GM12878 (cell line): ENCODE measurements at regions not wholly inside any gene's neighbourhood (a gene's known extent, or its start where the extent isn't known, plus 50 kb on each side); places are given as distances from the start of the nearest gene placed in this dataset.

Experiments used
- ATAC-seq: fragments of 200-7000 bp; cut with Tn5 transposase; 3 replicates; pipeline ENCODE4 v1.9.1; 2020; ENCODE audit warnings: mild to moderate bottlenecking, moderate library complexity
- BruUV-seq: library from RNA; stranded (reverse); fragments of 400-500 nt; replicated peaks from 2 replicates; lab custom pipeline; 2021; lab: Mats Ljungman, UMichigan
- CTCF ChIA-PET: fragments of 300-600 bp; sonication (Branson Sonifier 250); formaldehyde crosslinking; extraction: SDS; loops from one replicate; lab custom pipeline; 2021; ENCODE audit warnings: inconsistent platforms; lab: Yijun Ruan, JAX
- POLR2A ChIA-PET: fragments of 350-600 bp; formaldehyde crosslinking; extraction: SDS; loops from one replicate; lab custom pipeline; 2021; ENCODE audit warnings: inconsistent platforms; lab: Charles Lee
- RAD21 ChIA-PET: fragments of 300-600 bp; sonication (Branson Sonifier 250); formaldehyde crosslinking; loops from one replicate; lab custom pipeline; 2023; ENCODE audit warnings: antibody characterized with exemption; ENCODE audit not compliant: unreplicated experiment; lab: Charles Lee
- SMC1A ChIA-PET: fragments of 300-600 bp; sonication (Branson Sonifier 250); formaldehyde crosslinking; loops from one replicate; lab custom pipeline; 2023; ENCODE audit not compliant: unreplicated experiment, uncharacterized antibody; lab: Charles Lee
- DNase-seq: peaks from one replicate; pipeline ENCODE4 v3.0.0-alpha.2; 2011; ENCODE audit warnings: low read depth, low spot score
- FAIRE-seq: peaks from 3 replicates; lab custom pipeline; 2011; peaks lifted over from hg19 to GRCh38; lab: Jason Lieb, UNC
- H2AFZ ChIP-seq: 2 replicates; pipeline ENCODE4 v1.6.0; 2011; ENCODE audit warnings: low read depth, low read length, control low read depth; ENCODE audit not compliant: control insufficient read depth
- H3K27ac ChIP-seq: 2 replicates; pipeline ENCODE4 v1.5.1; 2011; ENCODE audit warnings: control low read depth; ENCODE audit not compliant: control insufficient read depth, insufficient read depth
- H3K27me3 ChIP-seq, 2 experiments: replicated peaks in 1 of 2; 2 replicates each; pipeline versions ENCODE4 v1.6.0 to v1.6.1; 2011; ENCODE audit warnings: low read length in 1 of 2; ENCODE audit not compliant: control insufficient read depth in 2 of 2, insufficient read depth in 2 of 2
- H3K36me3 ChIP-seq, 2 experiments: 2 replicates each; pipeline ENCODE4 v1.5.1; 2011; ENCODE audit warnings: low read length in 1 of 2; ENCODE audit not compliant: control insufficient read depth in 2 of 2, insufficient read depth in 2 of 2
- H3K4me1 ChIP-seq: 2 replicates; pipeline ENCODE4 v1.6.1; 2011; ENCODE audit warnings: mild to moderate bottlenecking, low read length, moderate library complexity, mixed read lengths; ENCODE audit not compliant: control insufficient read depth, insufficient read depth
- H3K4me2 ChIP-seq: 2 replicates; pipeline ENCODE4 v1.6.0; 2011; ENCODE audit warnings: control low read depth; ENCODE audit not compliant: control insufficient read depth, insufficient read depth
- H3K4me3 ChIP-seq: fragments of 200-600 bp; sonication (generic); 2 replicates; pipeline ENCODE4 v1.5.1; 2016
- H3K79me2 ChIP-seq: 2 replicates; pipeline ENCODE4 v1.6.0; 2011; ENCODE audit warnings: low read length; ENCODE audit not compliant: control insufficient read depth, insufficient read depth
- H3K9ac ChIP-seq: 2 replicates; pipeline ENCODE4 v1.8.0; 2011; ENCODE audit warnings: low read length, control low read depth, mixed read lengths; ENCODE audit not compliant: control insufficient read depth, insufficient read depth
- H3K9me3 ChIP-seq: replicated peaks from 3 replicates; pipeline ENCODE4 v1.5.1; 2011; ENCODE audit warnings: mild to moderate bottlenecking, low read length; ENCODE audit not compliant: control insufficient read depth, insufficient read depth
- H4K20me1 ChIP-seq: 2 replicates; pipeline ENCODE4 v1.6.0; 2011; ENCODE audit not compliant: control insufficient read depth, insufficient read depth
- BCL11A ChIP-seq: IDR thresholded peaks from 2 replicates; pipeline ENCODE4 v1.6.1; 2011; ENCODE audit warnings: low read depth, low read length
- CHD4 ChIP-seq: fragments of 200-600 bp; sonication (generic); IDR thresholded peaks from 2 replicates; pipeline ENCODE4 v1.6.1; 2016; ENCODE audit warnings: mild to moderate bottlenecking
- ESRRA ChIP-seq: IDR thresholded peaks from 2 replicates; pipeline ENCODE4 v1.6.1; 2012; ENCODE audit warnings: mild to moderate bottlenecking, low read length, improper control_type of control experiment
- HDAC2 ChIP-seq: fragments of 200-600 bp; sonication (generic); IDR thresholded peaks from 2 replicates; pipeline ENCODE4 v1.6.1; 2017
- MTA2 ChIP-seq: fragments of 450-650 bp; IDR thresholded peaks from 2 replicates; pipeline ENCODE4 v1.6.1; 2016; ENCODE audit warnings: low read depth, mild to moderate bottlenecking, moderate library complexity
- NR2C1 ChIP-seq: fragments of 450-650 bp; IDR thresholded peaks from 2 replicates; pipeline ENCODE4 v1.6.1; 2017; ENCODE audit warnings: antibody characterized with exemption, mild to moderate bottlenecking, moderate library complexity
- POLR2AphosphoS2 ChIP-seq: IDR thresholded peaks from 2 replicates; pipeline ENCODE4 v1.6.1; 2011; ENCODE audit warnings: low read depth, mild to moderate bottlenecking, low read length, improper control_type of control experiment, moderate library complexity
- RUNX3 ChIP-seq: IDR thresholded peaks from 2 replicates; pipeline ENCODE4 v1.6.1; 2012; ENCODE audit warnings: low read length, inconsistent platforms
- SMARCA5 ChIP-seq: fragments of 450-650 bp; IDR thresholded peaks from 2 replicates; pipeline ENCODE4 v1.6.1; 2017; ENCODE audit warnings: mild to moderate bottlenecking
- SP1 ChIP-seq: IDR thresholded peaks from one replicate; pipeline ENCODE4 v1.6.1; 2011; ENCODE audit warnings: low read depth, low read length
- SUZ12 ChIP-seq: fragments of 200-600 bp; sonication (generic); IDR thresholded peaks from one replicate; pipeline ENCODE4 v1.6.1; 2018; ENCODE audit warnings: antibody characterized with exemption, mild to moderate bottlenecking; ENCODE audit not compliant: unreplicated experiment
- WGBS: methylation state at CpG from one replicate; pipeline ENCODE4 v1.1.6; 2016; ENCODE audit warnings: low lambda C conversion rate; ENCODE audit not compliant: insufficient replicate concordance, insufficient coverage; ENCODE audit errors: missing lambda C conversion rate; 5-methylcytosine and 5-hydroxymethylcytosine counted together
- in situ Hi-C: fragments of 300-500 bp; cut with MboI; formaldehyde crosslinking; loops from 9 replicates; pipeline ENCODE4 v1.14.3; 2018; ENCODE audit warnings: mixed read lengths
- intact Hi-C: fragments of 100-400 bp; cut with micrococcal nuclease; formaldehyde crosslinking; loops from one replicate; pipeline ENCODE4 v1.14.2; 2022; ENCODE audit not compliant: unreplicated experiment
- TF ChIP-seq, protein P1 (sequence below): fragments of 450-650 bp; IDR thresholded peaks from 2 replicates; pipeline ENCODE4 v1.6.1; 2017; ENCODE audit warnings: mild to moderate bottlenecking

DNA sequence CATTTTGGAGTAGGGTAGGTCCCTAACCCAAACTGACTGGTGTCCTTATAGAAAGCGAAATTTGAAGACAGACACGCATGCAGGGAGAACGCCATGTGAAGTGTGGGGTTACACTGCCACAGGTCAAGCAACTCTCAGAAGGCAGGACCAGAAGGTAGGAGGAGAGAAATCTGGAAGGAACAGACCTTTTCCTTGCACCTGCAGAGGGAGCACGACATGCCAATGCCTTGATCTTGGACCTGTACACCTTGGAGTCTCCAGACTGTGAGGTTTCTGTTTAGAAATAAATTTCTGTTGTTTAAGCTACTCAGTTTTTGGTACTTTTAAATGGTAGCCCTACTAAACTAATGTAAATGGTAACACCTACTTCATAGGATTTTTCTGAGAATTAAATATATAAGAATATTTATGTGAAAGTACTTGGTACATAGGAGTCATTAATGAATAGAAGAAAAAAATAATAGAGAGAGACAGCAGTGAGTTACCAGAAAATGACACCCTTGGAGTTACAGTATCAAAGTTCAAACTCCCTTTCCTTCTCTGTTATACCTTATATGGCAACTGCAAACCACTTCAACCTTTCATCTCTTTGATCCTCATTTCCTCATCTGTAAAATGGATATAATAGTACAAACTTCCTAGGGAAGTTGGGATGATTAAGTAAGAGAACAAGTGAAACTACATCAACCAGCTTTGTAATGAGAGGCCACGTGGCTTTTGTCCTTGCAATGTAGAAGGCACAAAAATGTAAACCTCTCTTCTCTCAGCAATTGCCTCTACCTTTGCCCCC lies 184.9 kb upstream of the PARD3B start:
- TF ChIP-seq BCL11A: no peak
- TF ChIP-seq, all 136 proteins: peak for 0
- Histone ChIP-seq H3K4me3 (no peak overlapping the region), H3K9ac (no peak overlapping the region), H2AFZ (no peak overlapping the region), H3K4me2 (no peak overlapping the region), H3K79me2 (no peaks in the 10 kb centered on the region), H4K20me1 (no peaks in the 10 kb centered on the region), H3K9me3 (no peaks in the 10 kb centered on the region), H3K27me3 (no peaks in the 10 kb centered on the region), H3K4me1 (no peaks in the 10 kb centered on the region), H3K27ac (no peak overlapping the region), H3K36me3 (no peaks in the 10 kb centered on the region)
- ATAC-seq: no peak
- RAD21 ChIA-PET: no interaction called here
- BruUV-seq: no TSS peak
- POLR2A ChIA-PET: no interaction called here
- WGBS: 20% methylated on average over 5 of the region's 5 CpGs
- CTCF ChIA-PET: no interaction called here
- DNase-seq: no peak
- SMC1A ChIA-PET: no interaction called here
- no peak for FAIRE-seq
- intact Hi-C loops (no loop called here), in situ Hi-C loops (no loop called here)

DNA sequence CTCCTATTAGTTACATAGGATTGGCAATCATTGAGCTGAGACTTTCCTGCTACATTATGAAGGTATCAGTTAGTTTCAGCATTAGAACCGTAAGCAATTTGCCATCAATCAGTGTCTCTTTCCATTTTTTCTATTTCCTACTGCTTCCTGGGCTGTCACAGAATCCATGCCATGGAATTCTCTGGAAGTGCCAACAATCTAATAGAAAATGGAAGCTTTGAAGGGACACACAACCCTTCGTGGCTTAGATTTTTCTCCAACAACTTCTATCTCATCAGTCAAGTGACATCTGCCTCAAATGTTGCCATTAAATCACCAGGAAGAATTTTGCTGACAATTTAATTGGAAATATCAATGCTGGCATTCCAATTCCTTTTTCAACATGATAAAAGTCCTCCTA lies 183.5 kb upstream of the PARD3B start:
- no peaks in the 10 kb centered on the region for H3K27me3 ChIP-seq
- SMC1A ChIA-PET: interaction anchor here (0.6 to 0.8 kb wide), 2 partner anchors 9 to 42 kb away, joined by 4 read pairs; no protein-coding TSS in a partner anchor
- H3K9me3 ChIP-seq: no peaks in the 10 kb centered on the region
- DNase-seq (no peak), FAIRE-seq (no peak), ATAC-seq (no peak)
- H3K4me1 ChIP-seq: no peaks in the 10 kb centered on the region
- CTCF ChIA-PET: no interaction called here
- POLR2A ChIA-PET: no interaction called here
- no peaks in the 10 kb centered on the region for H3K36me3 ChIP-seq
- H3K9ac ChIP-seq: no peak overlapping the region
- H3K79me2 ChIP-seq: no peaks in the 10 kb centered on the region
- H3K27ac ChIP-seq: no peak overlapping the region
- no peak overlapping the region for H3K4me3 ChIP-seq
- H4K20me1 ChIP-seq: no peaks in the 10 kb centered on the region
- in situ Hi-C loops: no loop called here
- intact Hi-C loops: no loop called here
- RAD21 ChIA-PET: no interaction called here
- H2AFZ ChIP-seq: no peak overlapping the region
- H3K4me2 ChIP-seq: no peak overlapping the region
- TF ChIP-seq SMARCA5: no peak
- no peak for TF ChIP-seq ESRRA
- TF ChIP-seq, protein P1, sequence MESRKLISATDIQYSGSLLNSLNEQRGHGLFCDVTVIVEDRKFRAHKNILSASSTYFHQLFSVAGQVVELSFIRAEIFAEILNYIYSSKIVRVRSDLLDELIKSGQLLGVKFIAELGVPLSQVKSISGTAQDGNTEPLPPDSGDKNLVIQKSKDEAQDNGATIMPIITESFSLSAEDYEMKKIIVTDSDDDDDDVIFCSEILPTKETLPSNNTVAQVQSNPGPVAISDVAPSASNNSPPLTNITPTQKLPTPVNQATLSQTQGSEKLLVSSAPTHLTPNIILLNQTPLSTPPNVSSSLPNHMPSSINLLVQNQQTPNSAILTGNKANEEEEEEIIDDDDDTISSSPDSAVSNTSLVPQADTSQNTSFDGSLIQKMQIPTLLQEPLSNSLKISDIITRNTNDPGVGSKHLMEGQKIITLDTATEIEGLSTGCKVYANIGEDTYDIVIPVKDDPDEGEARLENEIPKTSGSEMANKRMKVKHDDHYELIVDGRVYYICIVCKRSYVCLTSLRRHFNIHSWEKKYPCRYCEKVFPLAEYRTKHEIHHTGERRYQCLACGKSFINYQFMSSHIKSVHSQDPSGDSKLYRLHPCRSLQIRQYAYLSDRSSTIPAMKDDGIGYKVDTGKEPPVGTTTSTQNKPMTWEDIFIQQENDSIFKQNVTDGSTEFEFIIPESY: no peak
- TF ChIP-seq NR2C1: no peak
- TF ChIP-seq CHD4: no peak
- TF ChIP-seq MTA2: no peak
- TF ChIP-seq HDAC2: no peak
- TF ChIP-seq SP1: no peak
- TF ChIP-seq POLR2AphosphoS2: no peak
- no peak for TF ChIP-seq RUNX3
- TF ChIP-seq SUZ12: no peak
- WGBS: 21% methylated on average over 2 of the region's 2 CpGs
- no TSS peak for BruUV-seq
